Stimulated activated memory B cell treated with anti-CD40 and anti-IgM and Interleukin-4, amounts not matched to agents 10 μg/mL and 1 μg/mL and 100 μg/mL, for 72 hours (primary cell): ENCODE measurements at regions not wholly inside any gene's neighbourhood (a gene's known extent, or its start where the extent isn't known, plus 50 kb on each side); places are given as distances from the start of the nearest gene placed in this dataset.

ENCODE experiments used
- ATAC-seq: fragments of 150-1000 bp; cut with Tn5 transposase; 2 replicates; pipeline ENCODE4 v1.10.0; 2021
- H3K27ac Mint-ChIP-seq: one replicate; pipeline ENCODE4 v1.8.0; 2022; ENCODE audit warnings: mild to moderate bottlenecking, mixed read lengths
- H3K27me3 Mint-ChIP-seq: one replicate; pipeline ENCODE4 v1.8.0; 2022; ENCODE audit warnings: mixed read lengths
- H3K36me3 Mint-ChIP-seq: one replicate; pipeline ENCODE4 v1.8.0; 2022; ENCODE audit warnings: mixed read lengths
- H3K4me1 Mint-ChIP-seq: one replicate; pipeline ENCODE4 v1.8.0; 2022; ENCODE audit warnings: mixed read lengths
- H3K4me3 Mint-ChIP-seq: one replicate; pipeline ENCODE4 v1.8.0; 2022; ENCODE audit warnings: mild to moderate bottlenecking, moderate library complexity, mixed read lengths
- H3K9me3 Mint-ChIP-seq: one replicate; pipeline ENCODE4 v1.8.0; 2022; ENCODE audit warnings: mixed read lengths

DNA sequence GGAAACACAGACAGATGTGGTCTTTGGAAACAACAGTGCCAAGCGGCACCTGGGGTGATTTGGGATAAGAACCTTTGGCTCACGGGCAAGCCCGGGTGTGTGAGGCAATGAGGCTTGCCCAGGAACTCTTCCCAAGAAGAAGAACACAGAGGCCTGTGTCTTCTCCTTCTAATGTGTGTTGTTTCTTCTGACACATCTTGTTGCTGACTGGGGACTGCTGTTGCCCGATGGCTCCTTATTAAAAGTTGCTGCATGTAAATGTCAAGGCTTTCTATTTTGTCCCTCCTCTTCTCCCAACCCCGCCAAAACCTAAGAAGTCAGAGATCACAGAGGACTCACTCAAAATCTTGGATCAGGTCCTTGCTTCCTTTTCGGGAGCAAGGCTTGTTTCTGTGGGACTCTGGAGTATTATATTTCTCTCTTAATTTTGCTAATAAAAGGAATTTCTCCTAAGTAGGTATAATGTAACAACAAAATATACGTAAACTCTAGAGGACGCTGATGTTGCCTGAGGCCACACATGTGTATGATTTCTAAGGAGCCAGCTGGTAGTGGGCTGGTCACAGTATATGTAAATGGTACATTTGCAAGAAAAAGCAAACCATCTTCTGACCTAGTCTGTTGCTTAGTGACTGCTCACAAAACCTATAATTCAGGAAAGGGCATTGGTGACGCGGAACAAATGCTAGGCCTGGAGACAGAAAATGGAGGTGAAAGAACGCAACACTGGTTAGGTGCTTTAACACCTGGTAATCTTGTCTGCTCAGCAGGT lies 232.5 kb downstream of the GADD45G start:
- Mint-ChIP-seq H3K27me3 (peaks cover 2% of the 10 kb centered on the region), H3K9me3 (peaks cover 2% of the 10 kb centered on the region), H3K4me1 (no peaks in the 10 kb centered on the region), H3K4me3 (no peak overlapping the region), H3K27ac (no peak overlapping the region), H3K36me3 (no peaks in the 10 kb centered on the region)
- ATAC-seq, result no peak

DNA sequence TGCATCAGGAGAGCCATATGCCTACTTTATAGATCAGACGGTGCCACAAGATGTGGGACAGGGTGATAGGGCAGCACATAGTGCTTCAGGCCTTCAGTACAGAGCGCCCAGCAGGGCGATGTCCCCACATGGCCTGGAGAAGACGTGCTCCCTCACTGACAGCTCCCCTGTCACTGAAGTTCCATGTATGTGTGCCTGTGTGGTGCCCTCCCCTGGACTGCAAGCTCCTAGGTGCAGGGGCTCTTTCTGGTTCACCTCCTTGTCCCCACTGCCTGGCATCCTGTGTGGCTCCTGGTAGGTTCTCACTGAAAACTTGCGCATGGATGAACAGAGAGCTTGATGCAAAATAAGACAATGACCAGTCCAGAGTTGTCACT lies 233.1 kb downstream of the GADD45G start:
- no peak overlapping the region for H3K27ac Mint-ChIP-seq
- H3K9me3 Mint-ChIP-seq, result peaks cover 2% of the 10 kb centered on the region
- no peak for ATAC-seq
- H3K27me3 Mint-ChIP-seq, result peaks cover 7% of the 10 kb centered on the region
- H3K4me1 Mint-ChIP-seq, result no peaks in the 10 kb centered on the region
- H3K4me3 Mint-ChIP-seq, result no peak overlapping the region
- no peaks in the 10 kb centered on the region for H3K36me3 Mint-ChIP-seq

DNA sequence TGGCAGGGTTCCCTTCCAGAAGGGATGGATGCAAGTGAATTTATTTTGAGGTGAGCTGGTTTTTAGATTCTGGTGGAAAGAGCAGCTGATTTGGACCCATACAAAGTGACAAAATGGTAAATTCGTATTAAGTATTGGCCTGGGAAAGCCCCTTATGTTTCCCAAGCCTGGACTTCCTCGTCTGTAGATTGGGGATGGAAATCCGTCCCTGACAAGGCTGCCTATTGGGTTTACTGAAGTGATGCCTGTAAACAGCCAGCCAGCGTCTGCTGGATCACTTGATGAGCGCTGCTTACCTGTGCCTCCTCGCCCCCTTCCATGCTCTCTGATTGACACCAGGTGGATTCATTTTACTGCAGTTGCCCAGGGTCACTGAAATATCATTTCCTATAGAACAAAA lies 233.8 kb downstream of the GADD45G start:
- H3K27me3 Mint-ChIP-seq, result peaks cover 12% of the 10 kb centered on the region

DNA sequence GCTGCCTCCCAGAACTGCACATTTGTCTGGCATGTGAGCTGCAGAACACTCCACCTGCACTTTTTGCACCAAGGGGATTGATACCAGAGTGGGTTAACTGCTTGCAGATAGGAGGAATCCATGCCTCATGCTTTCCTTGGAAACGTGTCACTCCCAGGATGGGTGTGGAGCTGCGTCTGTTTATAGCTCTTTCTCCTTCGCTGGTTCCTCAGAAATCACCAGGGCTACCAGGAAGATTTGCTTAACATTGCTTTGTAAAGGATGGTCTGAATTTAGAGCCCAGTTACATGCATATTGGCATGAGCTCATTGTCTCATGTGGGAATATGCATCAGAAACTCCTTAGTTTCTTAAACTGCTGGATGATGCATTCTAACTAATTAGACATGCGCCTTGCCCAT lies 234.6 kb downstream of the GADD45G start:
- H3K9me3 Mint-ChIP-seq, result no peaks in the 10 kb centered on the region
- no peaks in the 10 kb centered on the region for H3K36me3 Mint-ChIP-seq
- H3K27me3 Mint-ChIP-seq, result peaks cover 17% of the 10 kb centered on the region
- no peaks in the 10 kb centered on the region for H3K4me1 Mint-ChIP-seq
- no peak overlapping the region for H3K27ac Mint-ChIP-seq
- H3K4me3 Mint-ChIP-seq, result no peak overlapping the region
- no peak for ATAC-seq

More for the DNA sequence above, 233.8 kb downstream of the GADD45G start:
- Mint-ChIP-seq H3K9me3 (no peaks in the 10 kb centered on the region), H3K4me1 (no peaks in the 10 kb centered on the region), H3K36me3 (no peaks in the 10 kb centered on the region), H3K27ac (no peak overlapping the region), H3K4me3 (no peak overlapping the region)
- ATAC-seq, result no peak

DNA sequence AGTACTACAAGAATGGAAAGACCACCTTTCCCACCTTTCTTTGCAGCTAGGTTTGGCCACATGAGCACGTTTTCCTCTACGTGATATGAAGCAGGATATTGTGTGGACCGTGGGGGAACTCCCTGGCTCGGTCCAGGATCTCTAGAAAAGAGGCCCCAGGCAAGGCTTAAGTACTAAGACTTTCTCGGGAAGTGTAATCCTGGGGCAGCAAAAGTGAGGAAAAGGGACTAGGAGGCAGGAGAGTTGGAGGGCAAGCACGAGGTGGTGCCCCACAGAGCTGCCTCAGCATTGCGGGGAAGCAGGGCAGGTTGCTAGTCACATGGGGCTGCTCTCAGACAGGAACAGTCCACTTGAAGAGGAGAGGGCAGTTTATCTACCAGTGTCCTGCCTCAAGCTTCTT lies 235.1 kb downstream of the GADD45G start:
- ATAC-seq, result no peak
- H3K27me3 Mint-ChIP-seq, result peaks cover 17% of the 10 kb centered on the region
- H3K36me3 Mint-ChIP-seq, result no peaks in the 10 kb centered on the region
- H3K4me3 Mint-ChIP-seq, result no peak overlapping the region
- H3K27ac Mint-ChIP-seq, result no peak overlapping the region
- no peaks in the 10 kb centered on the region for H3K4me1 Mint-ChIP-seq
- no peaks in the 10 kb centered on the region for H3K9me3 Mint-ChIP-seq

DNA sequence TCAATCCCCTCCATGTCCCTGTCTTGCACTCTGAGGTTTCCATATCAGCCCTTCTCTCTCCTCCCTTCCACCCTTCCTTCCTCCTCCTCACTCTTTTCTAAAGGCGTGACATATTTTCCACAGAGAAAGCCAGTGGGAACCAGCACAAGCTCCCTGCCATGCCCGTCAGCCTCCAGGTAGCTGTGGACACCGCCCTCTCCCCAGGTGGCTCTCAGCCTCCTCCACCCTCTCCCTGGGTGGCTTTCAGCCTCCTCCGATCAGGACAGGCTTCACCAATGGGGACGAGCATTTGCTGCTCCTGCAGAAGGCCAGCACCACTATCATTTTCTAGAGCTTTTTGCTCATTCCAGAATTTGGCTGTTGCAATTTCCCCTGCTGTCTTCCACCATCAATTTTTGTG lies 236.6 kb downstream of the GADD45G start:
- H3K36me3 Mint-ChIP-seq, result no peaks in the 10 kb centered on the region
- H3K4me3 Mint-ChIP-seq, result no peak overlapping the region
- H3K27ac Mint-ChIP-seq, result no peak overlapping the region
- no peaks in the 10 kb centered on the region for H3K4me1 Mint-ChIP-seq
- no peaks in the 10 kb centered on the region for H3K9me3 Mint-ChIP-seq
- no peak for ATAC-seq
- H3K27me3 Mint-ChIP-seq, result peaks cover 17% of the 10 kb centered on the region

DNA sequence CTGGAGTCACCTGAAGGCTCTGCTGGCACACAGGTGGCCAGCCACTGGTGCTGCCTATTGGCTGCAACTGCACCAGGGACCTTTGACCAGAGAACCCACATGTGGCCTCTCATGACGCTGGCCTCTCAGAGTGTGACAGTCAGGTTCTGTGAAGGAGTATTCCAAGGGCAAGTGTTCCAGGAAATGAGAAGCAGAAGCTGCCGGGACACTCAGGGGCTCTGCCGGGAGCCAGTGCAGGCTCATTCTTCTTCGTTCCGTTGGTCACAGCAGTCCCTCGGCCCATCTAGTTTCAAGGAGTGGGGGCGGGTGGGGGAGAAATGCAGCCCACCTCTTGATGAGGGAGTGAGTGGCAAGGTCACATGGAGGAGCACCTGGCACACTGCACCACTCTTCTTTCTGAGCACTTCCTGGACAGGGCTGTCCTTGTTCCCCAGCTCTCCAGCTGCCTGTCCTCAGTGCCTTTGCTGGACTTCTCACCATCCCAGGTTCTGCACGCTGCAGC lies 237.5 kb downstream of the GADD45G start:
- Mint-ChIP-seq H3K27ac (no peak overlapping the region), H3K4me1 (no peaks in the 10 kb centered on the region), H3K9me3 (no peaks in the 10 kb centered on the region), H3K27me3 (peaks cover 17% of the 10 kb centered on the region), H3K4me3 (no peak overlapping the region), H3K36me3 (no peaks in the 10 kb centered on the region)
- no peak for ATAC-seq

DNA sequence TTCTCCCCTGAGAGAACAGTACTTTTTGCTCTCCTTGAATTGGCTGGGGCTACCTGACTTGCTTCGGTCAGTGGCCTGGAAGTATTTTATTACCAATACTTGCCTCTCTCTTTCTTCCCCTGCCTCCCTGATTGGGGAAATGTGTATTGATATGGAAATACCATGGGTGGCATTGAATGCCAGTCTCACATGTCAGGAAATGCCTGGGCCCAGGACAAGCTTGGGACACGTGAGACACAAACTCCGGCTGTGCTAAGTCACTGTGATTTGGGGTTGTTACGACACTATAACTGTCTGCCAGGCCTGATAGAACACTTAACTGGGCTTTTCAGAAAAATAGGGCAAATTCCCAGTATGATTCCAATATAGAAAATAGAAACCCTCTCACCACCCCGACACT lies 238.3 kb downstream of the GADD45G start:
- no peak overlapping the region for H3K4me3 Mint-ChIP-seq
- no peaks in the 10 kb centered on the region for H3K4me1 Mint-ChIP-seq
- H3K36me3 Mint-ChIP-seq, result no peaks in the 10 kb centered on the region
- H3K27me3 Mint-ChIP-seq, result peaks cover 19% of the 10 kb centered on the region
- ATAC-seq, result no peak
- no peak overlapping the region for H3K27ac Mint-ChIP-seq
- no peaks in the 10 kb centered on the region for H3K9me3 Mint-ChIP-seq

DNA sequence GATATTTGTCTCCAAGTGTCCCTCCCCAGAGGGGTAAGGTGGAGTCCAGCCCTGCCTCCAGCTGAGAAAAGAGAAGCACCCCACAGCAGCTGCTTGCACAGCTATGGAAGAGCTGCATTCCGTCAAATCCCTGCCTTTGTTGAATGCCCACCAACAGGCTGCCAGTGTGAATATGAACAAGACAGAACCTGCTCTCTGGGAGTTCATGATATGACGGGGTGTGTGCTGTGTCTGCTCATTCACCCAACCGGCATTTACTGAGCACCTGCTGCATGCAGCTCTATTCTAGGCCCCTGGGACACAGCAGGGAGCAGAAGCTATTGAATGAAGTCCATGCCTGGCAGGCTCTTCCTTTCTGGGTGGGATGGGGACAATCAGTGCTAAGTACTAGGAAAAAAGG lies 238.8 kb downstream of the GADD45G start:
- no peak for ATAC-seq
- Mint-ChIP-seq H3K9me3 (no peaks in the 10 kb centered on the region), H3K4me3 (no peak overlapping the region), H3K27me3 (peaks cover 24% of the 10 kb centered on the region), H3K4me1 (no peaks in the 10 kb centered on the region), H3K27ac (no peak overlapping the region), H3K36me3 (no peaks in the 10 kb centered on the region)

DNA sequence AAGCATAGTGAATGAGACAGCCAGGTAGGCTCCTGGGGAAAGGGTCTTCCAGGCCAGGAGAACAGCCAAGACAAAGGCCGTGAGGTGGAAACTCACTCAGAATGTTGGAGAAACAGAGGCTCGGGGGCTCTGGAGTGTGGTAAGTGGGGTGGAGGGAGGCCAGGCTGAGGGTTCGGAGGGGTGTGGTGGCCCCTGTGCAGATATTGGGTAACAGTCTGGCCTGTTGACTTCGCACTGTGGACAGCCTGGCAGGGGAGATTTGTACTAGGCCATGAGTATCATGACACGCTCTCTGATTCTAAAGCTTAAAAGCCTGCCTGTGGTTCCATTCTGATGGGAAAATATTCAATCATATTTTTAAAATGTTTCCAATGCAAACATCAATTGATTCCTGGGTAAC lies 239.3 kb downstream of the GADD45G start:
- H3K4me3 Mint-ChIP-seq, result no peak overlapping the region
- no peaks in the 10 kb centered on the region for H3K4me1 Mint-ChIP-seq
- H3K27me3 Mint-ChIP-seq, result peaks cover 28% of the 10 kb centered on the region
- H3K27ac Mint-ChIP-seq, result no peak overlapping the region
- H3K9me3 Mint-ChIP-seq, result no peaks in the 10 kb centered on the region
- no peaks in the 10 kb centered on the region for H3K36me3 Mint-ChIP-seq
- no peak for ATAC-seq

DNA sequence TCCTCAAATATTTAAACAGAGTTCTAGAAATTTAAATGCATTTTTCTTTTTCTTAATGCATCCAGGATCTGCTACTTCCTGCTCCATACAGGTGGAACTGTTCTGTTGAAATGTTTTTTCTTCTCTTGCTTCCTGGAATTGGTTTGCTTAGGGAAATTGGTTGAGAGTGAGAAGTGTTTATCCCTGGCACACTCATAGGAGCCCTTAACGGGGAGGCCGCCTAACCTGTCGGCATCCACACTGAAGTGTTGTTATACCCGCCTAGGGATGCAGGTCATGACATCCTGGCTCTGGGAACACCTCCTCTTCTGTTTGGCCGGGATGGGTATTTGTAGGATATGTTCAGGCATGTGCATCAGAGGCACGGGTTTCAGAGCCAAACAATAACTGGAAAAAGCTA lies 239.7 kb downstream of the GADD45G start:
- H3K27me3 Mint-ChIP-seq, result peaks cover 28% of the 10 kb centered on the region

DNA sequence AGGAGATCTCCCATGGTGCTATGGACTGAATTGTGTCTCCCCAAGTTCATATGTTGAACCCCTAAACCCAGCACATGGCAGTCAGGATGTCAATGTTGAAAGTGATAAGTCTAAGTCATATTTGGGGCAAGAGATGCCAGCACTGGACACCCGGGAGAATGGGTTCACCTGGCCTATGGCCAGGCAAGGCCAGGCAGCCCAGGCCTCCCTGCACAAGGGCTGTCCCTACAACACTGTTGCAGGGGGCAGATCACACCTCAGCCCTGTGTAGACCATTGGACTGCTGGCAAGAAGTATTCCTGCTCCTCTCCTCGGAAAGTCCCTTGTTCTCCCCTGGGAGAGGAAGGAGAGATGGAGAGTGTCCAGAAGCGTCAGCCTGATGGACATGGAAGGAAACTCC lies 240.5 kb downstream of the GADD45G start:
- ATAC-seq, result no peak
- Mint-ChIP-seq H3K27me3 (peaks cover 28% of the 10 kb centered on the region), H3K27ac (no peak overlapping the region), H3K4me1 (no peaks in the 10 kb centered on the region), H3K9me3 (no peaks in the 10 kb centered on the region), H3K4me3 (no peak overlapping the region), H3K36me3 (no peaks in the 10 kb centered on the region)

More for the DNA sequence above, 239.7 kb downstream of the GADD45G start:
- H3K36me3 Mint-ChIP-seq, result no peaks in the 10 kb centered on the region
- H3K4me1 Mint-ChIP-seq, result no peaks in the 10 kb centered on the region
- ATAC-seq, result no peak
- no peaks in the 10 kb centered on the region for H3K9me3 Mint-ChIP-seq
- no peak overlapping the region for H3K4me3 Mint-ChIP-seq
- no peak overlapping the region for H3K27ac Mint-ChIP-seq

DNA sequence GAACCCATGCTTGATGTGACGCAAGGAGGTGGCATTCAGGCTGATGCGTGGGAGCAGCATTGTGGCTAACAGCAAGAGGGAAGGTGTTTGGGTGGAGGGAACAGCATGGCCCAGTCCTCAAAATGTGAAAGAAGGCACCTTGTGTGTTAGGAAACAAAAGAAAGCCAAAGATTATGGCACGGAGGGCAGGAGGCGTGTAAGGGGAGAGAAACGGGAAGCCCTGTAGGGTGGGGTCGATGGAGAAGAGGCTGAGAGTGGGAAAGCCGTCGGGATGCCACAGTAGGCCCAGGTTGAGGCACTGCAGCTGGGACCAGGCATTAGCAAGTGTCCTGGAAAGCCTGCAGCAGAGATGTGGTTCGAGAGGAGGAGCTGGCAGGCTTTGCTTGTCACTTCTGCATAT lies 241.1 kb downstream of the GADD45G start:
- no peak overlapping the region for H3K4me3 Mint-ChIP-seq
- ATAC-seq, result no peak
- no peaks in the 10 kb centered on the region for H3K36me3 Mint-ChIP-seq
- H3K27me3 Mint-ChIP-seq, result peaks cover 28% of the 10 kb centered on the region
- no peak overlapping the region for H3K27ac Mint-ChIP-seq
- H3K4me1 Mint-ChIP-seq, result no peaks in the 10 kb centered on the region
- no peaks in the 10 kb centered on the region for H3K9me3 Mint-ChIP-seq

DNA sequence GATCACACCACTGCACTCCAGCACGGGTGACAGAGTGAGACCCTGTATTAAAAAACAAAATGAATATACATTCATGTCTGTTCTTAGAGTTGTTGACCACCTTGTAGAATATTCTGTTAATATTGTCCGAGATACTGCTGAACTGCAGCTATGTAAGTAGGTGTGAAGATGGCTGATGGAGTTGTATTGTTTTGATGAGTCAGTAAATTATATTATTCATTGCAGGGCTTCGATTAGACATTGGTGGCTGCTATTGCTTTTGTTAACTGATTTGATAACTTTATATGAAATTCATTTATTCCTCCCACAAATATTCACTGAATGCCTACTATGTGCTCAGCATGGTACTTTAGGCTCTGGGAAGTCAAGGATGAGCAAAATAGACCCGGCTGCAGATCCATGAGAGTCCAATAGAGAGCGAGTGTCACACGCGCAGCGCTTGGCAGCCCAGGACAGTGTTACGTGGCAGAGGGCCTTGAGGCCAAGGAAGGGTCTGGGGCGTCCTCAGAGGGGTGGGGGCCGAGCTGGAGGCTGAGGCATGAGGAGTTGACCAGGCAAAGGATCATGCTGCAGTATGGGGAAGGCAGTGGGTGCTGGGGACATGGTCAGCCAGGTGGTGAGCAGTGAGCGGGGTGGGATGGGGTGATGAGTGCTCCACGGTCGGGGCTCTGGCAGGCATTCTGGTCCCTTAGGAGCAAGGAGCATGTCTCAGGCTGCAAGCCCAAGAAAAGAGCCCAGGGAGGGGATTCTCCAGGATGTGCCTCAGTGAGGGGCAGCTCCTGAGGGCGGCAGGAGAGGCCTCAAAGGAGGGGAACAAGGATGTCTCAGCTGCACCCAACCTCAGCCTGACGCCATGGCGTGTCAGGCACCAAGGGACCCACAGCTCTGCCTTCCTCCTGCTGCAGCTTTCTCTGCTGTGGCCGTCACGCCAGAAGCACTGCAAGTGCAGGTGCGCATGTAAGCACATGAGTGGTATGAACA lies 243.5 kb downstream of the GADD45G start:
- H3K27ac Mint-ChIP-seq, result no peak overlapping the region
- no peak overlapping the region for H3K4me3 Mint-ChIP-seq
- no peaks in the 10 kb centered on the region for H3K36me3 Mint-ChIP-seq
- no peak for ATAC-seq
- peaks cover 18% of the 10 kb centered on the region for H3K27me3 Mint-ChIP-seq
- H3K4me1 Mint-ChIP-seq, result no peaks in the 10 kb centered on the region
- H3K9me3 Mint-ChIP-seq, result no peaks in the 10 kb centered on the region

DNA sequence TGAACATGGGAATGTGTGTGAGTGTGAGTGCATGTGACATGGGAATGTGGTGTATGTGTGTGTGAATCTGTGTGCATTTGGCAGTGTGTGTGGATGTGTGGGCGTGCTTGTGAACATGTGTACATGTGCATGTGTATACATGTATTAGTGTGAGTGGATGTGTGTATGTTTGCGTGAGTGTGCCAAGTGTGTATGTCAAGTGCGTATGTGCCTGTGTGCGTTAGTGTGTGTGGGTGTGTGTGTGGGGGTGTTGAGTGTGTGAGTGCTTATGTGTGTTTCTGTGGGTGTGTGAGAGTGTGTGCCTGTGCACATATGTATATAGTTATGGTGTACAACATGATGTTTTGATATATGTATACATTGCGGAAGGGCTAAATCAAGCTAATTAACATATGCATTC lies 244.3 kb downstream of the GADD45G start:
- Mint-ChIP-seq H3K4me3 (no peak overlapping the region), H3K27ac (no peak overlapping the region), H3K27me3 (peaks cover 11% of the 10 kb centered on the region), H3K4me1 (no peaks in the 10 kb centered on the region), H3K9me3 (no peaks in the 10 kb centered on the region), H3K36me3 (no peaks in the 10 kb centered on the region)
- peak; percentile 12 for ATAC-seq
